WI38 (cell line): ENCODE measurements at regions not wholly inside any gene's neighbourhood (a gene's known extent, or its start where the extent isn't known, plus 50 kb on each side); places are given as distances from the start of the nearest gene placed in this dataset.

Experiments used
- H3K4me3 ChIP-seq: 2 replicates; pipeline ENCODE4 v1.5.1; 2011; ENCODE audit warnings: low read depth, mild to moderate bottlenecking, control low read depth, low read length
- CTCF ChIP-seq: IDR thresholded peaks from 2 replicates; pipeline ENCODE4 v1.5.1; 2012; ENCODE audit warnings: low read depth, mild to moderate bottlenecking, control low read depth, low read length

- TF ChIP-seq CTCF, result no peak
These were observed 1169.4 kb downstream of the GALC start for GRCh38 chr14:86823581-86823980.

GRCh38 chr14:86815341-86815740 is 1177.6 kb downstream of the GALC start:
- no peak overlapping the region for H3K4me3 ChIP-seq
- TF ChIP-seq CTCF, result no peak

More at GRCh38 chr14:86823581-86823980, 1169.4 kb downstream of the GALC start:
- H3K4me3 ChIP-seq, result no peak overlapping the region

- no peak overlapping the region for H3K4me3 ChIP-seq
- no peak for TF ChIP-seq CTCF
These were observed 1190.3 kb downstream of the GALC start for GRCh38 chr14:86802726-86803125.

GRCh38 chr14:86799244-86799647 is 1193.7 kb downstream of the GALC start:
- H3K4me3 ChIP-seq, result no peak overlapping the region
- no peak for TF ChIP-seq CTCF

- no peak for TF ChIP-seq CTCF
- H3K4me3 ChIP-seq, result no peak overlapping the region
These were observed 1194.7 kb downstream of the GALC start for GRCh38 chr14:86798330-86798729.

- no peak overlapping the region for H3K4me3 ChIP-seq
- TF ChIP-seq CTCF, result no peak
These were observed 1196.0 kb downstream of the GALC start for GRCh38 chr14:86797075-86797351.

- H3K4me3 ChIP-seq, result no peak overlapping the region
- TF ChIP-seq CTCF, result no peak
These were observed 1196.5 kb downstream of the GALC start for GRCh38 chr14:86796221-86797074.
